ENCODE measurements at regions not wholly inside any gene's neighbourhood (a gene's known extent, or its start where the extent isn't known, plus 50 kb on each side); places are given as distances from the start of the nearest gene placed in this dataset.

GRCh38 chr2:114085238-114085637 is 195.3 kb downstream of the ACTR3 start:
- Histone ChIP-seq H2BK12ac (ENCODE audit: low read length) (no peak overlapping the region), H4K91ac (ENCODE audit: low read depth, low read length, poor library complexity) (no peak overlapping the region), H2BK15ac (ENCODE audit: low read length) (no peak overlapping the region), H3K4me2 (ENCODE audit: insufficient read depth, low read length, poor library complexity, severe bottlenecking) (no peak overlapping the region), H2BK5ac (ENCODE audit: low read length) (no peak overlapping the region), H3K79me1 (ENCODE audit: low read depth, low read length) (no peaks in the 10 kb centered on the region), H3K23ac (ENCODE audit: low read depth, low read length, poor library complexity) (no peak overlapping the region), H3K27ac (replicated peaks; ENCODE audit: low read length) (no peak overlapping the region), H3K36me3 (replicated peaks in 1 of 2; ENCODE audit: control insufficient read depth in 2 of 2, insufficient read depth in 2 of 2, low read length in 2 of 2) (no peaks in the 10 kb centered on the region), H3K9ac (ENCODE audit: low read depth, low read length, poor library complexity) (no peak overlapping the region), H3K4me3 (ENCODE audit: low read length in 2 of 2) (no peak overlapping the region), H3K4me1 (ENCODE audit: control insufficient read depth in 2 of 2, insufficient read depth in 1 of 2, low read depth in 1 of 2, low read length in 2 of 2) (no peaks in the 10 kb centered on the region), H4K8ac (ENCODE audit: low read depth, low read length) (no peak overlapping the region), H3K4ac (ENCODE audit: low read length) (no peak overlapping the region), H3K14ac (ENCODE audit: low read length) (no peak overlapping the region), H2AFZ (ENCODE audit: low read length) (no peak overlapping the region), H3K27me3 (ENCODE audit: control insufficient read depth in 3 of 3, insufficient read depth in 3 of 3, low read depth in 1 of 3, low read length in 3 of 3) (no peaks in the 10 kb centered on the region), H2BK120ac (ENCODE audit: low read depth, low read length) (no peak overlapping the region), H3K18ac (ENCODE audit: low read length) (no peak overlapping the region), H3K9me3 (replicated peaks in 1 of 2; ENCODE audit: control insufficient read depth in 2 of 2, insufficient read depth in 1 of 2, low read depth in 1 of 2, low read length in 2 of 2) (no peaks in the 10 kb centered on the region), H2AK5ac (ENCODE audit: low read depth, low read length) (no peak overlapping the region)
- DNase-seq (ENCODE audit: low spot score): no peak
- WGBS, 2 donors (ENCODE audit: extremely low coverage in 2 of 2, insufficient read length in 2 of 2, insufficient replicate concordance in 1 of 2): no CpG with 5 or more reads among the region's 1 CpG

GRCh38 chr2:114085992-114086391 is 196.1 kb downstream of the ACTR3 start:
- Histone ChIP-seq H3K9me3 (replicated peaks in 1 of 2; ENCODE audit: control insufficient read depth in 2 of 2, insufficient read depth in 1 of 2, low read depth in 1 of 2, low read length in 2 of 2) (no peaks in the 10 kb centered on the region), H3K14ac (ENCODE audit: low read length) (no peak overlapping the region), H4K91ac (ENCODE audit: low read depth, low read length, poor library complexity) (no peak overlapping the region), H3K4ac (ENCODE audit: low read length) (no peak overlapping the region), H2BK120ac (ENCODE audit: low read depth, low read length) (no peak overlapping the region), H2BK5ac (ENCODE audit: low read length) (no peak overlapping the region), H3K23ac (ENCODE audit: low read depth, low read length, poor library complexity) (no peak overlapping the region), H3K9ac (ENCODE audit: low read depth, low read length, poor library complexity) (no peak overlapping the region), H3K36me3 (replicated peaks in 1 of 2; ENCODE audit: control insufficient read depth in 2 of 2, insufficient read depth in 2 of 2, low read length in 2 of 2) (no peaks in the 10 kb centered on the region), H3K27me3 (ENCODE audit: control insufficient read depth in 3 of 3, insufficient read depth in 3 of 3, low read depth in 1 of 3, low read length in 3 of 3) (no peaks in the 10 kb centered on the region), H3K18ac (ENCODE audit: low read length) (no peak overlapping the region), H2AK5ac (ENCODE audit: low read depth, low read length) (no peak overlapping the region), H3K4me2 (ENCODE audit: insufficient read depth, low read length, poor library complexity, severe bottlenecking) (no peak overlapping the region), H2BK15ac (ENCODE audit: low read length) (no peak overlapping the region), H3K4me3 (ENCODE audit: low read length in 2 of 2) (no peak overlapping the region), H3K27ac (replicated peaks; ENCODE audit: low read length) (no peak overlapping the region), H4K8ac (ENCODE audit: low read depth, low read length) (no peak overlapping the region), H3K4me1 (ENCODE audit: control insufficient read depth in 2 of 2, insufficient read depth in 1 of 2, low read depth in 1 of 2, low read length in 2 of 2) (no peaks in the 10 kb centered on the region), H2BK12ac (ENCODE audit: low read length) (no peak overlapping the region), H2AFZ (ENCODE audit: low read length) (no peak overlapping the region), H3K79me1 (ENCODE audit: low read depth, low read length) (no peaks in the 10 kb centered on the region)
- DNase-seq (ENCODE audit: low spot score): no peak
- no CpG with 5 or more reads among the region's 4 CpGs for WGBS, 2 donors (ENCODE audit: extremely low coverage in 2 of 2, insufficient read length in 2 of 2, insufficient replicate concordance in 1 of 2)

GRCh38 chr2:114089636-114090319 is 199.9 kb downstream of the ACTR3 start:
- Histone ChIP-seq H3K18ac (ENCODE audit: low read length) (no peak overlapping the region), H3K9ac (ENCODE audit: low read depth, low read length, poor library complexity) (no peak overlapping the region), H3K36me3 (replicated peaks in 1 of 2; ENCODE audit: control insufficient read depth in 2 of 2, insufficient read depth in 2 of 2, low read length in 2 of 2) (no peaks in the 10 kb centered on the region), H4K8ac (ENCODE audit: low read depth, low read length) (no peak overlapping the region), H3K14ac (ENCODE audit: low read length) (no peak overlapping the region), H2BK12ac (ENCODE audit: low read length) (no peak overlapping the region), H3K4me1 (ENCODE audit: control insufficient read depth in 2 of 2, insufficient read depth in 1 of 2, low read depth in 1 of 2, low read length in 2 of 2) (no peaks in the 10 kb centered on the region), H3K4me2 (ENCODE audit: insufficient read depth, low read length, poor library complexity, severe bottlenecking) (no peak overlapping the region), H2BK5ac (ENCODE audit: low read length) (no peak overlapping the region), H2BK15ac (ENCODE audit: low read length) (no peak overlapping the region), H2AFZ (ENCODE audit: low read length) (no peak overlapping the region), H4K91ac (ENCODE audit: low read depth, low read length, poor library complexity) (no peak overlapping the region), H3K4ac (ENCODE audit: low read length) (no peak overlapping the region), H2BK120ac (ENCODE audit: low read depth, low read length) (no peak overlapping the region), H3K9me3 (replicated peaks in 1 of 2; ENCODE audit: control insufficient read depth in 2 of 2, insufficient read depth in 1 of 2, low read depth in 1 of 2, low read length in 2 of 2) (no peaks in the 10 kb centered on the region), H3K4me3 (ENCODE audit: low read length in 2 of 2) (no peak overlapping the region), H3K23ac (ENCODE audit: low read depth, low read length, poor library complexity) (no peak overlapping the region), H3K27me3 (ENCODE audit: control insufficient read depth in 3 of 3, insufficient read depth in 3 of 3, low read depth in 1 of 3, low read length in 3 of 3) (no peaks in the 10 kb centered on the region), H3K27ac (replicated peaks; ENCODE audit: low read length) (no peak overlapping the region), H3K79me1 (ENCODE audit: low read depth, low read length) (no peaks in the 10 kb centered on the region), H2AK5ac (ENCODE audit: low read depth, low read length) (no peak overlapping the region)
- DNase-seq (ENCODE audit: low spot score): no peak
- no CpG with 5 or more reads among the region's 9 CpGs for WGBS, 2 donors (ENCODE audit: extremely low coverage in 2 of 2, insufficient read length in 2 of 2, insufficient replicate concordance in 1 of 2)

- H3K27me3 ChIP-seq (ENCODE audit: control insufficient read depth in 3 of 3, insufficient read depth in 3 of 3, low read depth in 1 of 3, low read length in 3 of 3): no peaks in the 10 kb centered on the region
- H3K4me1 ChIP-seq (ENCODE audit: control insufficient read depth in 2 of 2, insufficient read depth in 1 of 2, low read depth in 1 of 2, low read length in 2 of 2): no peaks in the 10 kb centered on the region
- H4K91ac ChIP-seq (ENCODE audit: low read depth, low read length, poor library complexity): no peak overlapping the region
- no peak overlapping the region for H3K4ac ChIP-seq (ENCODE audit: low read length)
- H3K23ac ChIP-seq (ENCODE audit: low read depth, low read length, poor library complexity): no peak overlapping the region
- DNase-seq (ENCODE audit: low spot score): no peak
- no peak overlapping the region for H4K8ac ChIP-seq (ENCODE audit: low read depth, low read length)
- H3K9me3 ChIP-seq (replicated peaks in 1 of 2; ENCODE audit: control insufficient read depth in 2 of 2, insufficient read depth in 1 of 2, low read depth in 1 of 2, low read length in 2 of 2): no peaks in the 10 kb centered on the region
- no peak overlapping the region for H3K4me2 ChIP-seq (ENCODE audit: insufficient read depth, low read length, poor library complexity, severe bottlenecking)
- no peak overlapping the region for H3K9ac ChIP-seq (ENCODE audit: low read depth, low read length, poor library complexity)
- no peak overlapping the region for H3K14ac ChIP-seq (ENCODE audit: low read length)
- no peak overlapping the region for H3K27ac ChIP-seq (replicated peaks; ENCODE audit: low read length)
- no peak overlapping the region for H2BK15ac ChIP-seq (ENCODE audit: low read length)
- H3K36me3 ChIP-seq (replicated peaks in 1 of 2; ENCODE audit: control insufficient read depth in 2 of 2, insufficient read depth in 2 of 2, low read length in 2 of 2): no peaks in the 10 kb centered on the region
- no peak overlapping the region for H2BK12ac ChIP-seq (ENCODE audit: low read length)
- no CpG with 5 or more reads among the region's 1 CpG for WGBS, 2 donors (ENCODE audit: extremely low coverage in 2 of 2, insufficient read length in 2 of 2, insufficient replicate concordance in 1 of 2)
- H2AK5ac ChIP-seq (ENCODE audit: low read depth, low read length): no peak overlapping the region
- H3K18ac ChIP-seq (ENCODE audit: low read length): no peak overlapping the region
- no peak overlapping the region for H2AFZ ChIP-seq (ENCODE audit: low read length)
- no peak overlapping the region for H2BK120ac ChIP-seq (ENCODE audit: low read depth, low read length)
- H2BK5ac ChIP-seq (ENCODE audit: low read length): no peak overlapping the region
- no peaks in the 10 kb centered on the region for H3K79me1 ChIP-seq (ENCODE audit: low read depth, low read length)
- no peak overlapping the region for H3K4me3 ChIP-seq (ENCODE audit: low read length in 2 of 2)
These were observed 201.1 kb downstream of the ACTR3 start for GRCh38 chr2:114091010-114091409.

Measured in neuronal stem cell (in vitro differentiated cells).